ENCODE measurements at regions not wholly inside any gene's neighbourhood (a gene's known extent, or its start where the extent isn't known, plus 50 kb on each side); places are given as distances from the start of the nearest gene placed in this dataset.

DNA sequence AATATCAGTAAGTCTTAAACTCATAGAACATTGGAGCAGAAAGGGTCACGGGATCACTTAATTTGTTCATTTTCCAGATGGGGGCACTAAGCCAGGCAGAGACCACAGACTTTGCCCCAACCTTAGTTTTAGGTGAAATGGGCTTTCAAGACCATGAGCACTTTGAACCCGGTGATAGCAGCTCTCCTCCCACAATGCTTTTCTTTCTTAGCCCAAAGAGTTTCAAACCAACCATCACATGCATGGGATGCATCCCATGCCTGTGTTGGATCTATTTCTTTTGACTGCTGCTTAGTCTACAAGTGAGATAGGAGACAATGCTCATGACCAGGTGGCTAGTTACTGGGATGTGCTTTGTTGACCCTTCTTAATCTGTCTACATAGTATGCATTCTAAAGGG, 240.6 kb downstream of the NUF2 start:
- TF ChIP-seq, protein P1, sequence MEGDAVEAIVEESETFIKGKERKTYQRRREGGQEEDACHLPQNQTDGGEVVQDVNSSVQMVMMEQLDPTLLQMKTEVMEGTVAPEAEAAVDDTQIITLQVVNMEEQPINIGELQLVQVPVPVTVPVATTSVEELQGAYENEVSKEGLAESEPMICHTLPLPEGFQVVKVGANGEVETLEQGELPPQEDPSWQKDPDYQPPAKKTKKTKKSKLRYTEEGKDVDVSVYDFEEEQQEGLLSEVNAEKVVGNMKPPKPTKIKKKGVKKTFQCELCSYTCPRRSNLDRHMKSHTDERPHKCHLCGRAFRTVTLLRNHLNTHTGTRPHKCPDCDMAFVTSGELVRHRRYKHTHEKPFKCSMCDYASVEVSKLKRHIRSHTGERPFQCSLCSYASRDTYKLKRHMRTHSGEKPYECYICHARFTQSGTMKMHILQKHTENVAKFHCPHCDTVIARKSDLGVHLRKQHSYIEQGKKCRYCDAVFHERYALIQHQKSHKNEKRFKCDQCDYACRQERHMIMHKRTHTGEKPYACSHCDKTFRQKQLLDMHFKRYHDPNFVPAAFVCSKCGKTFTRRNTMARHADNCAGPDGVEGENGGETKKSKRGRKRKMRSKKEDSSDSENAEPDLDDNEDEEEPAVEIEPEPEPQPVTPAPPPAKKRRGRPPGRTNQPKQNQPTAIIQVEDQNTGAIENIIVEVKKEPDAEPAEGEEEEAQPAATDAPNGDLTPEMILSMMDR (IDR thresholded peaks at IDR 0.05): no peak
- TF ChIP-seq TAF1 (IDR thresholded peaks at IDR 0.05; ENCODE audit: borderline replicate concordance, low read depth, low read length): no peak
- TF ChIP-seq, protein P2, sequence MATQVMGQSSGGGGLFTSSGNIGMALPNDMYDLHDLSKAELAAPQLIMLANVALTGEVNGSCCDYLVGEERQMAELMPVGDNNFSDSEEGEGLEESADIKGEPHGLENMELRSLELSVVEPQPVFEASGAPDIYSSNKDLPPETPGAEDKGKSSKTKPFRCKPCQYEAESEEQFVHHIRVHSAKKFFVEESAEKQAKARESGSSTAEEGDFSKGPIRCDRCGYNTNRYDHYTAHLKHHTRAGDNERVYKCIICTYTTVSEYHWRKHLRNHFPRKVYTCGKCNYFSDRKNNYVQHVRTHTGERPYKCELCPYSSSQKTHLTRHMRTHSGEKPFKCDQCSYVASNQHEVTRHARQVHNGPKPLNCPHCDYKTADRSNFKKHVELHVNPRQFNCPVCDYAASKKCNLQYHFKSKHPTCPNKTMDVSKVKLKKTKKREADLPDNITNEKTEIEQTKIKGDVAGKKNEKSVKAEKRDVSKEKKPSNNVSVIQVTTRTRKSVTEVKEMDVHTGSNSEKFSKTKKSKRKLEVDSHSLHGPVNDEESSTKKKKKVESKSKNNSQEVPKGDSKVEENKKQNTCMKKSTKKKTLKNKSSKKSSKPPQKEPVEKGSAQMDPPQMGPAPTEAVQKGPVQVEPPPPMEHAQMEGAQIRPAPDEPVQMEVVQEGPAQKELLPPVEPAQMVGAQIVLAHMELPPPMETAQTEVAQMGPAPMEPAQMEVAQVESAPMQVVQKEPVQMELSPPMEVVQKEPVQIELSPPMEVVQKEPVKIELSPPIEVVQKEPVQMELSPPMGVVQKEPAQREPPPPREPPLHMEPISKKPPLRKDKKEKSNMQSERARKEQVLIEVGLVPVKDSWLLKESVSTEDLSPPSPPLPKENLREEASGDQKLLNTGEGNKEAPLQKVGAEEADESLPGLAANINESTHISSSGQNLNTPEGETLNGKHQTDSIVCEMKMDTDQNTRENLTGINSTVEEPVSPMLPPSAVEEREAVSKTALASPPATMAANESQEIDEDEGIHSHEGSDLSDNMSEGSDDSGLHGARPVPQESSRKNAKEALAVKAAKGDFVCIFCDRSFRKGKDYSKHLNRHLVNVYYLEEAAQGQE (IDR thresholded peaks at IDR 0.05; ENCODE audit: low read depth, low read length): no peak
- TF ChIP-seq CHD2 (IDR thresholded peaks at IDR 0.05; ENCODE audit: low read length, partially characterized antibody): no peak

Measured in SK-N-SH (cell line).